ENCODE measurements at regions not wholly inside any gene's neighbourhood (a gene's known extent, or its start where the extent isn't known, plus 50 kb on each side); places are given as distances from the start of the nearest gene placed in this dataset.

- TF ChIP-seq POLR2A (IDR thresholded peaks at IDR 0.05) (no peak), CTCF (IDR thresholded peaks at IDR 0.05) (no peak), EP300 (IDR thresholded peaks at IDR 0.05) (no peak)
Observed at GRCh38 chr13:55869648-55870047, 1271.1 kb upstream of the PRR20A start.

All from tibial nerve (tissue), 4 donors.